Upper lobe of left lung (tissue), 4 donors: ENCODE measurements at regions not wholly inside any gene's neighbourhood (a gene's known extent, or its start where the extent isn't known, plus 50 kb on each side); places are given as distances from the start of the nearest gene placed in this dataset.

Source experiments
- CTCF ChIP-seq, 6 experiments: fragments of 450-650 bp in 4 of 6; fragments of 200-600 bp in 2 of 6; sonication (generic) in 2 of 6; IDR thresholded peaks; one replicate each; pipeline ENCODE4 v1.5.1; 2016 to 2019; ENCODE audit warnings: antibody characterized with exemption in 6 of 6
- POLR2A ChIP-seq, 4 donors: fragments of 450-650 bp; IDR thresholded peaks; one replicate each; pipeline ENCODE4 v1.5.1; 2016 to 2017; ENCODE audit warnings: antibody characterized with exemption in 4 of 4, mild to moderate bottlenecking in 2 of 4

DNA sequence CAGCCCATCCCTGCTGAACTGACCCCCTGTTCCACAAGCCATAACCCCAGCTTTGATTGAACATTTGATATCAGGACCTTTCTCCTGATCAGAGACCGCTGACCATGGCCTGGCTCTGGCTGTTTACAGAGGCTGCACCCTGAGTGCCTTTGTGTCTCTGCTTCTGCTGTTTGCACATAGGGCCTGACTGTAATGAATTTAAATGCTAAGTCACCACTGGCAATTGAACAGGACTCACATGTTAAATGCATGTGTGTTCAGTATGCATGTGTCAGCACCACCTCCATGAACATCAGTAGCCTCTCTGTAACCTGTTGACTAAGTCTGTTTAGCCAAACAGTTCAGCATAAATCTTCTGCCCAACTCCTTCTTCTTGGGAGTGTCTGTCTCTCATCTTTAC, 690.3 kb downstream of the TMEM121 start:
- TF ChIP-seq CTCF (IDR thresholded peaks at IDR 0.05) (no peak), POLR2A (IDR thresholded peaks at IDR 0.05) (no peak)
